IMR-90 (cell line): ENCODE measurements at regions not wholly inside any gene's neighbourhood (a gene's known extent, or its start where the extent isn't known, plus 50 kb on each side); places are given as distances from the start of the nearest gene placed in this dataset.

Experiments
- BHLHE40 ChIP-seq: fragments of 150-350 bp; IDR thresholded peaks from 2 replicates; pipeline ENCODE4 v1.6.1; 2016; ENCODE audit warnings: mild to moderate bottlenecking, low read depth, low read length
- MAFK ChIP-seq: IDR thresholded peaks from 2 replicates; pipeline ENCODE4 v1.6.1; 2012; ENCODE audit warnings: low read depth, low read length, improper control_type of control experiment
- MAZ ChIP-seq: IDR thresholded peaks from 2 replicates; pipeline ENCODE4 v1.6.1; 2012; ENCODE audit warnings: low read depth, mild to moderate bottlenecking, low read length, improper control_type of control experiment, moderate library complexity, borderline replicate concordance
- MXI1 ChIP-seq: IDR thresholded peaks from 2 replicates; pipeline ENCODE4 v1.6.1; 2012; ENCODE audit warnings: low read depth, mild to moderate bottlenecking, low read length, moderate library complexity, borderline replicate concordance
- NFE2L2 ChIP-seq: fragments of 150-350 bp; IDR thresholded peaks from 2 replicates; pipeline ENCODE4 v1.6.1; 2016; ENCODE audit warnings: low read depth, mild to moderate bottlenecking, low read length
- POLR2A ChIP-seq: IDR thresholded peaks from 2 replicates; pipeline ENCODE4 v1.6.1; 2012; ENCODE audit warnings: mild to moderate bottlenecking, low read depth, low read length
- RCOR1 ChIP-seq: IDR thresholded peaks from 2 replicates; pipeline ENCODE4 v1.6.1; 2012; ENCODE audit warnings: mild to moderate bottlenecking, low read length, improper control_type of control experiment; ENCODE audit not compliant: insufficient replicate concordance
- SMC3 ChIP-seq: fragments of 150-350 bp; IDR thresholded peaks from 2 replicates; pipeline ENCODE4 v1.6.1; 2016; ENCODE audit warnings: low read depth, mild to moderate bottlenecking, antibody characterized with exemption, low read length, moderate library complexity
- TF ChIP-seq, protein P1 (sequence below): conservative IDR thresholded peaks from 2 replicates; pipeline ENCODE4 v1.5.1; 2012; ENCODE audit warnings: mild to moderate bottlenecking, low read depth, low read length, improper control_type of control experiment
- TF ChIP-seq, protein P2 (sequence below): fragments of 150-350 bp; IDR thresholded peaks from 2 replicates; pipeline ENCODE4 v1.6.1; 2017; ENCODE audit warnings: mild to moderate bottlenecking, antibody characterized with exemption, low read length, low read depth

- TF ChIP-seq, protein P1, sequence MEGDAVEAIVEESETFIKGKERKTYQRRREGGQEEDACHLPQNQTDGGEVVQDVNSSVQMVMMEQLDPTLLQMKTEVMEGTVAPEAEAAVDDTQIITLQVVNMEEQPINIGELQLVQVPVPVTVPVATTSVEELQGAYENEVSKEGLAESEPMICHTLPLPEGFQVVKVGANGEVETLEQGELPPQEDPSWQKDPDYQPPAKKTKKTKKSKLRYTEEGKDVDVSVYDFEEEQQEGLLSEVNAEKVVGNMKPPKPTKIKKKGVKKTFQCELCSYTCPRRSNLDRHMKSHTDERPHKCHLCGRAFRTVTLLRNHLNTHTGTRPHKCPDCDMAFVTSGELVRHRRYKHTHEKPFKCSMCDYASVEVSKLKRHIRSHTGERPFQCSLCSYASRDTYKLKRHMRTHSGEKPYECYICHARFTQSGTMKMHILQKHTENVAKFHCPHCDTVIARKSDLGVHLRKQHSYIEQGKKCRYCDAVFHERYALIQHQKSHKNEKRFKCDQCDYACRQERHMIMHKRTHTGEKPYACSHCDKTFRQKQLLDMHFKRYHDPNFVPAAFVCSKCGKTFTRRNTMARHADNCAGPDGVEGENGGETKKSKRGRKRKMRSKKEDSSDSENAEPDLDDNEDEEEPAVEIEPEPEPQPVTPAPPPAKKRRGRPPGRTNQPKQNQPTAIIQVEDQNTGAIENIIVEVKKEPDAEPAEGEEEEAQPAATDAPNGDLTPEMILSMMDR, result no peak
- TF ChIP-seq SMC3 (no peak), POLR2A (no peak), MAZ (no peak), RCOR1 (no peak), MAFK (no peak), NFE2L2 (no peak), MXI1 (no peak), BHLHE40 (no peak)
- TF ChIP-seq, protein P2, sequence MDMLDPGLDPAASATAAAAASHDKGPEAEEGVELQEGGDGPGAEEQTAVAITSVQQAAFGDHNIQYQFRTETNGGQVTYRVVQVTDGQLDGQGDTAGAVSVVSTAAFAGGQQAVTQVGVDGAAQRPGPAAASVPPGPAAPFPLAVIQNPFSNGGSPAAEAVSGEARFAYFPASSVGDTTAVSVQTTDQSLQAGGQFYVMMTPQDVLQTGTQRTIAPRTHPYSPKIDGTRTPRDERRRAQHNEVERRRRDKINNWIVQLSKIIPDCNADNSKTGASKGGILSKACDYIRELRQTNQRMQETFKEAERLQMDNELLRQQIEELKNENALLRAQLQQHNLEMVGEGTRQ, result no peak
These were observed 82.2 kb upstream of the LMO3 start for GRCh38 chr12:16688200-16688599.
